Fibroblast of lung (primary cell): ENCODE measurements at regions not wholly inside any gene's neighbourhood (a gene's known extent, or its start where the extent isn't known, plus 50 kb on each side); places are given as distances from the start of the nearest gene placed in this dataset.
A peak's percentile ranks its signal among the peaks of the same experiment; 100 is the strongest.

ENCODE experiments used
- DNase-seq, 2 donors: peaks; one replicate each; pipeline versions ENCODE4 v3.0.0 to v3.0.0-alpha.2; 2010; ENCODE audit warnings: low read depth in 2 of 2
- H2AFZ ChIP-seq: 2 replicates; pipeline ENCODE4 v1.5.1; 2012; ENCODE audit warnings: low read length, control low read depth, inconsistent platforms
- H3K27ac ChIP-seq: 2 replicates; pipeline ENCODE4 v1.5.1; 2011; ENCODE audit warnings: low read length, control low read depth; ENCODE audit not compliant: insufficient read depth
- H3K27me3 ChIP-seq: 2 replicates; pipeline ENCODE4 v1.5.1; 2011; ENCODE audit warnings: mild to moderate bottlenecking, low read length; ENCODE audit not compliant: control insufficient read depth, insufficient read depth
- H3K36me3 ChIP-seq: 2 replicates; pipeline ENCODE4 v1.5.1; 2011; ENCODE audit warnings: low read length; ENCODE audit not compliant: control insufficient read depth, insufficient read depth
- H3K4me1 ChIP-seq: 2 replicates; pipeline ENCODE4 v1.5.1; 2011; ENCODE audit warnings: low read length; ENCODE audit not compliant: control insufficient read depth, insufficient read depth; ENCODE audit errors: extremely low read depth
- H3K4me2 ChIP-seq: 2 replicates; pipeline ENCODE4 v1.5.1; 2011; ENCODE audit warnings: low read length, control low read depth; ENCODE audit not compliant: insufficient read depth; ENCODE audit errors: extremely low read depth
- H3K4me3 ChIP-seq, 4 experiments: fragments of 200-600 bp in 1 of 4; sonication (generic) in 1 of 4; replicated peaks in 1 of 4; 2 replicates each; pipeline ENCODE4 v1.5.1; 2011 to 2016; ENCODE audit warnings: low read length in 4 of 4, low read depth in 3 of 4, mild to moderate bottlenecking in 3 of 4, control low read depth in 2 of 4, inconsistent platforms in 1 of 4, mixed read lengths in 1 of 4; ENCODE audit not compliant: insufficient read depth in 1 of 4; ENCODE audit errors: control extremely low read depth in 1 of 4
- H3K79me2 ChIP-seq: 2 replicates; pipeline ENCODE4 v1.5.1; 2012; ENCODE audit warnings: mild to moderate bottlenecking, low read length, inconsistent platforms; ENCODE audit not compliant: control insufficient read depth, insufficient read depth
- H3K9ac ChIP-seq: 2 replicates; pipeline ENCODE4 v1.5.1; 2011; ENCODE audit warnings: mild to moderate bottlenecking, low read length, control low read depth; ENCODE audit not compliant: insufficient read depth
- H3K9me3 ChIP-seq: 2 replicates; pipeline ENCODE4 v1.5.1; 2012; ENCODE audit warnings: low read depth, low read length; ENCODE audit not compliant: control insufficient read depth, insufficient read depth
- H4K20me1 ChIP-seq: 2 replicates; pipeline ENCODE4 v1.5.1; 2011; ENCODE audit warnings: low read length; ENCODE audit not compliant: control insufficient read depth, insufficient read depth; ENCODE audit errors: extremely low read depth
- CTCF ChIP-seq, 2 donors: IDR thresholded peaks in 1 of 2; conservative IDR thresholded peaks in 1 of 2; 1 replicate in 1 of 2; 2 replicates in 1 of 2; pipeline ENCODE4 v1.5.1; 2011 to 2012; ENCODE audit warnings: low read length in 2 of 2, control low read depth in 1 of 2, inconsistent platforms in 1 of 2, low read depth in 1 of 2, mild to moderate bottlenecking in 1 of 2
- EZH2 ChIP-seq: IDR thresholded peaks from 2 replicates; pipeline ENCODE4 v1.5.1; 2012; ENCODE audit warnings: low read length, control low read depth, mild to moderate bottlenecking; ENCODE audit errors: missing control alignments

- Histone ChIP-seq H3K9ac (no peak overlapping the region), H4K20me1 (no peaks in the 10 kb centered on the region), H3K27me3 (no peaks in the 10 kb centered on the region), H3K4me2 (peak overlapping the region; percentile 46), H3K27ac (peak overlapping the region; percentile 6), H3K36me3 (no peaks in the 10 kb centered on the region), H3K4me3 (no peak overlapping the region), H3K4me1 (no peaks in the 10 kb centered on the region), H3K9me3 (no peaks in the 10 kb centered on the region), H2AFZ (no peak overlapping the region), H3K79me2 (no peaks in the 10 kb centered on the region)
- peak; percentile 44 to 93 for DNase-seq
- TF ChIP-seq CTCF (conservative IDR thresholded peaks at IDR 0.05 in 1 of 2, IDR thresholded peaks at IDR 0.05 in 1 of 2; ENCODE audit: low read depth in 1 of 2, low read length in 2 of 2) (no peak), EZH2 (no peak)
Measured at GRCh38 chr17:70314096-70314495, 144.8 kb downstream of the KCNJ2 start.

- Histone ChIP-seq H3K4me1 (no peaks in the 10 kb centered on the region), H3K4me3 (no peak overlapping the region), H3K27me3 (no peaks in the 10 kb centered on the region), H3K9ac (no peak overlapping the region), H3K36me3 (no peaks in the 10 kb centered on the region), H4K20me1 (no peaks in the 10 kb centered on the region), H2AFZ (no peak overlapping the region), H3K4me2 (no peak overlapping the region), H3K9me3 (no peaks in the 10 kb centered on the region), H3K79me2 (no peaks in the 10 kb centered on the region), H3K27ac (peak overlapping the region; percentile 13)
- DNase-seq = no peak
- TF ChIP-seq CTCF (conservative IDR thresholded peaks at IDR 0.05 in 1 of 2, IDR thresholded peaks at IDR 0.05 in 1 of 2; ENCODE audit: low read depth in 1 of 2, low read length in 2 of 2) (no peak), EZH2 (no peak)
Measured at GRCh38 chr17:70314506-70314905, 145.2 kb downstream of the KCNJ2 start.

- H3K27me3 ChIP-seq = no peaks in the 10 kb centered on the region
- no peaks in the 10 kb centered on the region for H3K36me3 ChIP-seq
- no peaks in the 10 kb centered on the region for H3K9me3 ChIP-seq
- no peaks in the 10 kb centered on the region for H4K20me1 ChIP-seq
- peak in 1 of 2 donors; percentile 20 for DNase-seq
- H2AFZ ChIP-seq = no peak overlapping the region
- H3K27ac ChIP-seq = no peak overlapping the region
- H3K4me3 ChIP-seq = no peak overlapping the region
- TF ChIP-seq CTCF (conservative IDR thresholded peaks at IDR 0.05 in 1 of 2, IDR thresholded peaks at IDR 0.05 in 1 of 2; ENCODE audit: low read depth in 1 of 2, low read length in 2 of 2) (no peak), EZH2 (no peak)
- H3K4me1 ChIP-seq = no peaks in the 10 kb centered on the region
- H3K79me2 ChIP-seq = no peaks in the 10 kb centered on the region
- H3K4me2 ChIP-seq = no peak overlapping the region
- no peak overlapping the region for H3K9ac ChIP-seq
Measured at GRCh38 chr17:70317421-70317820, 148.1 kb downstream of the KCNJ2 start.
